ENCODE measurements at regions not wholly inside any gene's neighbourhood (a gene's known extent, or its start where the extent isn't known, plus 50 kb on each side); places are given as distances from the start of the nearest gene placed in this dataset.
A peak's percentile ranks its signal among the peaks of the same experiment; 100 is the strongest.

DNA sequence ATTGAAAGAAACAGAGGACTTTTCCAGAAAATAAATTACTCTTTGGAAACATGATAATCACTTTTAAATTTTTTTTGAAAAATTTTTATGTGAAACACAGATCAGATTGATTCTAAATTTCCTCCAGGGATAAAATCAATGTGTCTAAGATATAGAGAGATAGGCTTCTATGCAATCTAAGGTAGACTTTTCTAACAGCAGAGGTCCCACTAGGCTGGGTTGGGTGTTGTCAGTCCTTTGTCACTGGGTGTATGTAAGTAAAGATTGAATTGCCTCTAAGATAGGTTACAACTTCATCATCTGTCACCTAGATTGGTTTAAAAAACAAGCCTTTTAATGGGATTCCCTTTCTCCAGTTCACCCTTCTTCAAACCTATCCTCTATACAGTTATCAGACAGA is 449.9 kb downstream of the DHX35 start:
- no peak overlapping the region for H3K4me3 ChIP-seq (ENCODE audit: low read length in 3 of 3)
- no peaks in the 10 kb centered on the region for H3K4me1 ChIP-seq (ENCODE audit: control insufficient read depth in 2 of 3, insufficient read depth in 2 of 3, low read depth in 1 of 3, low read length in 3 of 3)
- FAIRE-seq (no peak), DNase-seq (no peak)
- TF ChIP-seq, protein P1, sequence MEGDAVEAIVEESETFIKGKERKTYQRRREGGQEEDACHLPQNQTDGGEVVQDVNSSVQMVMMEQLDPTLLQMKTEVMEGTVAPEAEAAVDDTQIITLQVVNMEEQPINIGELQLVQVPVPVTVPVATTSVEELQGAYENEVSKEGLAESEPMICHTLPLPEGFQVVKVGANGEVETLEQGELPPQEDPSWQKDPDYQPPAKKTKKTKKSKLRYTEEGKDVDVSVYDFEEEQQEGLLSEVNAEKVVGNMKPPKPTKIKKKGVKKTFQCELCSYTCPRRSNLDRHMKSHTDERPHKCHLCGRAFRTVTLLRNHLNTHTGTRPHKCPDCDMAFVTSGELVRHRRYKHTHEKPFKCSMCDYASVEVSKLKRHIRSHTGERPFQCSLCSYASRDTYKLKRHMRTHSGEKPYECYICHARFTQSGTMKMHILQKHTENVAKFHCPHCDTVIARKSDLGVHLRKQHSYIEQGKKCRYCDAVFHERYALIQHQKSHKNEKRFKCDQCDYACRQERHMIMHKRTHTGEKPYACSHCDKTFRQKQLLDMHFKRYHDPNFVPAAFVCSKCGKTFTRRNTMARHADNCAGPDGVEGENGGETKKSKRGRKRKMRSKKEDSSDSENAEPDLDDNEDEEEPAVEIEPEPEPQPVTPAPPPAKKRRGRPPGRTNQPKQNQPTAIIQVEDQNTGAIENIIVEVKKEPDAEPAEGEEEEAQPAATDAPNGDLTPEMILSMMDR (IDR thresholded peaks at IDR 0.05; ENCODE audit: borderline replicate concordance, extremely low read depth, insufficient read depth), result no peak
- no peaks in the 10 kb centered on the region for H3K36me3 ChIP-seq (ENCODE audit: control insufficient read depth in 2 of 3, insufficient read depth in 3 of 3, low read length in 3 of 3)
- no peak overlapping the region for H3K27ac ChIP-seq (ENCODE audit: low read depth in 2 of 2, low read length in 2 of 2)
- intact Hi-C loops (cut with DNase I), result no loop called here
- no peaks in the 10 kb centered on the region for H3K27me3 ChIP-seq (ENCODE audit: control insufficient read depth, insufficient read depth, low read length)
- no peaks in the 10 kb centered on the region for H3K9me3 ChIP-seq (ENCODE audit: control insufficient read depth in 2 of 3, insufficient read depth in 1 of 3, low read length in 3 of 3)
- no peak overlapping the region for H3K9ac ChIP-seq (ENCODE audit: low read length in 3 of 3)

DNA sequence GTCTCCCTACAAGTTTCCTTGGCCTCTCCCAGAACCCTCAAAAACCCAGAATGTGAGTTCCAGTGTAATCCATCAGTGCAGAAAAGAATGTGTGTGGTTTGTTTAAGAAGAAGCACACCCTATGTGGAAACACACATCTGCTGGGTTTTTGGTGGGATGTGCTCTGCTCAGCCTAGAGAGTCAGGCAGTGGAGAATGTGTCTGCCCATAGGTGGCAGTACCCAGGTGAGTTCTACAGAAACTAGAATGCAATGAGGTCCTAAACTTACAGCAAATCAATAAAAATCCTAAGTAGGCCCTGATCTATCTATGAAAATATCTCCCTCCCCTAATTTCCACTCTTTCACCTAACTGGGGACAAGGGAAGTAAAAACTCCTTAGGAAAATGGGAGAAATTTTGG is 437.3 kb downstream of the DHX35 start:
- TF ChIP-seq, protein P1 (IDR thresholded peaks at IDR 0.05; ENCODE audit: borderline replicate concordance, extremely low read depth, insufficient read depth), result no peak
- intact Hi-C loops (cut with DNase I), result no loop called here
- FAIRE-seq (no peak), DNase-seq (no peak)
- Histone ChIP-seq H3K4me3 (ENCODE audit: low read length in 3 of 3) (no peak overlapping the region), H3K36me3 (ENCODE audit: control insufficient read depth in 2 of 3, insufficient read depth in 3 of 3, low read length in 3 of 3) (no peaks in the 10 kb centered on the region), H3K27me3 (ENCODE audit: control insufficient read depth, insufficient read depth, low read length) (no peaks in the 10 kb centered on the region), H3K27ac (ENCODE audit: low read depth in 2 of 2, low read length in 2 of 2) (no peak overlapping the region), H3K9me3 (ENCODE audit: control insufficient read depth in 2 of 3, insufficient read depth in 1 of 3, low read length in 3 of 3) (no peaks in the 10 kb centered on the region), H3K4me1 (ENCODE audit: control insufficient read depth in 2 of 3, insufficient read depth in 2 of 3, low read depth in 1 of 3, low read length in 3 of 3) (no peaks in the 10 kb centered on the region), H3K9ac (ENCODE audit: low read length in 3 of 3) (no peak overlapping the region)

DNA sequence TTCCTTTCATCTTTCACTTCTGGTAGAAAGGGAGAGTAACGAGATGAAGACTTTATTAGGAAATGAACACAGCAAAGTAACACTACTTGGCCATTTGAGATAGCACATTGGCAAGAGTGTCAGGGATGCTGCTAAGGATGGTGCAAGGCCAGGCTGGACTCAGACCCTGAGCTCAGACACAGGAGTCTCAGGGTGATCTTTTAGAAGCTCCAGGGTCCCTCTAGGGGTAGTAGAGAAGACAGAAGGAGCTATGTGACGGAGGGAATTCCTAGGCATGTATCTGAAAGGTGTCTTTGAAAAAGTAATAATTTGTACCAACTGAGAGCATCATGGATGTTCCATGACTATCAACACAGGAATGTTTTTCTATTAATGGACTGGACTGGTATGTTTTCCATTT is 436.5 kb downstream of the DHX35 start:
- H3K36me3 ChIP-seq (ENCODE audit: control insufficient read depth in 2 of 3, insufficient read depth in 3 of 3, low read length in 3 of 3), result no peaks in the 10 kb centered on the region
- no peaks in the 10 kb centered on the region for H3K4me1 ChIP-seq (ENCODE audit: control insufficient read depth in 2 of 3, insufficient read depth in 2 of 3, low read depth in 1 of 3, low read length in 3 of 3)
- intact Hi-C loops (cut with DNase I), result no loop called here
- FAIRE-seq, result no peak
- TF ChIP-seq, protein P1 (IDR thresholded peaks at IDR 0.05; ENCODE audit: borderline replicate concordance, extremely low read depth, insufficient read depth), result no peak
- DNase-seq, result peak in 1 of 5 donors; percentile 2
- no peak overlapping the region for H3K9ac ChIP-seq (ENCODE audit: low read length in 3 of 3)
- no peaks in the 10 kb centered on the region for H3K27me3 ChIP-seq (ENCODE audit: control insufficient read depth, insufficient read depth, low read length)
- H3K9me3 ChIP-seq (ENCODE audit: control insufficient read depth in 2 of 3, insufficient read depth in 1 of 3, low read length in 3 of 3), result no peaks in the 10 kb centered on the region
- H3K4me3 ChIP-seq (ENCODE audit: low read length in 3 of 3), result no peak overlapping the region
- H3K27ac ChIP-seq (ENCODE audit: low read depth in 2 of 2, low read length in 2 of 2), result no peak overlapping the region

DNA sequence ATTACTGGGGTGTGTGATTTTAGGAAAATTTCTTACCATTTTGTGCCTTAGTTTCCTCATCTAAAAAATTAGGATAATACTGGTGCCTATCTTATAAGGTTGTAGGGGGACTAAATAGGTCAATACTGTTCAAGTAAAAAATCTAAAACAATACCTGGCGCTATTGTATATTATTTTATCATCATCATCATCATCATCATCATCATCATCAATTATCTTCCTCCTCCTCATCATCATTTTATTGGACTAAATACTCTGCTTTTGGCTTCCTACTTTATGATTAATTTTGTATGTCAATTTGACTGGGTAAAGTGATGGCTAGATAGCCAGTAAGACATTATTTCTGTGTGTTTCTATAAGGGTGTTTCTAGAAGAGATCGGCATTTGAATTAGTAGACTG is 435.5 kb downstream of the DHX35 start:
- TF ChIP-seq, protein P1 (IDR thresholded peaks at IDR 0.05; ENCODE audit: borderline replicate concordance, extremely low read depth, insufficient read depth), result no peak
- intact Hi-C loops (cut with DNase I), result no loop called here
- H3K4me1 ChIP-seq (ENCODE audit: control insufficient read depth in 2 of 3, insufficient read depth in 2 of 3, low read depth in 1 of 3, low read length in 3 of 3), result no peaks in the 10 kb centered on the region
- no peaks in the 10 kb centered on the region for H3K9me3 ChIP-seq (ENCODE audit: control insufficient read depth in 2 of 3, insufficient read depth in 1 of 3, low read length in 3 of 3)
- FAIRE-seq (no peak), DNase-seq (no peak)
- no peaks in the 10 kb centered on the region for H3K36me3 ChIP-seq (ENCODE audit: control insufficient read depth in 2 of 3, insufficient read depth in 3 of 3, low read length in 3 of 3)
- no peak overlapping the region for H3K9ac ChIP-seq (ENCODE audit: low read length in 3 of 3)
- no peaks in the 10 kb centered on the region for H3K27me3 ChIP-seq (ENCODE audit: control insufficient read depth, insufficient read depth, low read length)
- no peak overlapping the region for H3K27ac ChIP-seq (ENCODE audit: low read depth in 2 of 2, low read length in 2 of 2)
- H3K4me3 ChIP-seq (ENCODE audit: low read length in 3 of 3), result no peak overlapping the region

Measured in kidney (tissue), 13 donors.